Tibial nerve (tissue), 4 donors: ENCODE measurements at regions not wholly inside any gene's neighbourhood (a gene's known extent, or its start where the extent isn't known, plus 50 kb on each side); places are given as distances from the start of the nearest gene placed in this dataset.

Experiments used
- DNase-seq, 2 donors: peaks; one replicate each; pipeline ENCODE4 v3.0.0-alpha.2; 2019; ENCODE audit warnings: low spot score in 2 of 2
- H3K27ac ChIP-seq, 4 donors: fragments of 200-600 bp; sonication (generic) in 3 of 4; one replicate each; pipeline ENCODE4 v1.5.1; 2017 to 2019; ENCODE audit warnings: mild to moderate bottlenecking in 1 of 4
- H3K27me3 ChIP-seq, 2 donors: fragments of 200-600 bp; sonication (generic) in 1 of 2; one replicate each; pipeline versions ENCODE4 v1.5.1 to v1.6.0; 2017 to 2019
- H3K36me3 ChIP-seq, 3 donors: fragments of 200-600 bp; sonication (generic); one replicate each; pipeline ENCODE4 v1.5.1; 2018 to 2019
- H3K4me1 ChIP-seq, 4 donors: fragments of 200-600 bp; sonication (generic) in 3 of 4; one replicate each; pipeline ENCODE4 v1.5.1; 2017 to 2019
- H3K4me3 ChIP-seq, 4 donors: fragments of 200-600 bp; sonication (generic) in 3 of 4; one replicate each; pipeline ENCODE4 v1.5.1; 2017 to 2019; ENCODE audit warnings: mild to moderate bottlenecking in 1 of 4, moderate library complexity in 1 of 4
- H3K9me3 ChIP-seq, 4 donors: fragments of 200-600 bp; sonication (generic) in 3 of 4; one replicate each; pipeline ENCODE4 v1.5.1; 2017 to 2019
- EP300 ChIP-seq, 2 donors: sonication (generic); formaldehyde crosslinking; IDR thresholded peaks; one replicate each; pipeline ENCODE4 v1.6.1; 2017; ENCODE audit warnings: antibody characterized with exemption in 2 of 2, mild to moderate bottlenecking in 1 of 2
- POLR2A ChIP-seq, 2 donors: fragments of 450-650 bp; IDR thresholded peaks; one replicate each; pipeline ENCODE4 v1.6.1; 2017; ENCODE audit warnings: antibody characterized with exemption in 2 of 2, mild to moderate bottlenecking in 2 of 2, moderate library complexity in 2 of 2
- WGBS, 2 donors: methylation state at CpG; one replicate each; pipeline ENCODE4 v1.1.5; 2018; 5-methylcytosine and 5-hydroxymethylcytosine counted together
- TF ChIP-seq, protein P1 (sequence below), 5 experiments: fragments of 200-600 bp in 3 of 5; fragments of 450-650 bp in 2 of 5; sonication (generic) in 3 of 5; IDR thresholded peaks; one replicate each; pipeline ENCODE4 v1.5.1; 2016 to 2019; ENCODE audit warnings: antibody characterized with exemption in 5 of 5, mild to moderate bottlenecking in 3 of 5, moderate library complexity in 2 of 5

DNA sequence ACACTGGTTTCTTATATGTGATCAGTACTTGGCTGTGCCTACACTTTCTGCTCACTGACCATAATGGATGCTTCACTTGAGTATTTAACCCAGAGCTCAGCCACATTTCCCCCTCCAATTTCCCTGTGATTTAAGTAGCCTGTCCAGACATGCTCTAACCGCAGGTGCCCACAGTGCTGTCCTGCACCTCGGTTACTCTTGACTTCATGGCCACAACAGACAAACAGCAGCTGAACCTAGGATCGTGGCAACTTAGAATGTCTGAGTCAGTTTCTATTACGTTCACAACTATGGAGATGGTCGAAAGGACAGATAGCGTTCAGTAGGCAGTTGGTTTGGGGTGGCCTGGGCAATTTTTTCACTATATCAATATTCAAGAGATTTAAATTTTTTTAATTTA, 306.9 kb upstream of the SGK1 start:
- no peaks in the 10 kb centered on the region for H3K36me3 ChIP-seq
- H3K4me1 ChIP-seq: no peaks in the 10 kb centered on the region
- H3K27me3 ChIP-seq: no peaks in the 10 kb centered on the region
- no peaks in the 10 kb centered on the region for H3K9me3 ChIP-seq
- WGBS, 2 donors: 94 to 96% methylated on average over 6 of the region's 6 CpGs
- no peak overlapping the region for H3K27ac ChIP-seq
- no peak for TF ChIP-seq POLR2A (IDR thresholded peaks at IDR 0.05)
- TF ChIP-seq, protein P1, sequence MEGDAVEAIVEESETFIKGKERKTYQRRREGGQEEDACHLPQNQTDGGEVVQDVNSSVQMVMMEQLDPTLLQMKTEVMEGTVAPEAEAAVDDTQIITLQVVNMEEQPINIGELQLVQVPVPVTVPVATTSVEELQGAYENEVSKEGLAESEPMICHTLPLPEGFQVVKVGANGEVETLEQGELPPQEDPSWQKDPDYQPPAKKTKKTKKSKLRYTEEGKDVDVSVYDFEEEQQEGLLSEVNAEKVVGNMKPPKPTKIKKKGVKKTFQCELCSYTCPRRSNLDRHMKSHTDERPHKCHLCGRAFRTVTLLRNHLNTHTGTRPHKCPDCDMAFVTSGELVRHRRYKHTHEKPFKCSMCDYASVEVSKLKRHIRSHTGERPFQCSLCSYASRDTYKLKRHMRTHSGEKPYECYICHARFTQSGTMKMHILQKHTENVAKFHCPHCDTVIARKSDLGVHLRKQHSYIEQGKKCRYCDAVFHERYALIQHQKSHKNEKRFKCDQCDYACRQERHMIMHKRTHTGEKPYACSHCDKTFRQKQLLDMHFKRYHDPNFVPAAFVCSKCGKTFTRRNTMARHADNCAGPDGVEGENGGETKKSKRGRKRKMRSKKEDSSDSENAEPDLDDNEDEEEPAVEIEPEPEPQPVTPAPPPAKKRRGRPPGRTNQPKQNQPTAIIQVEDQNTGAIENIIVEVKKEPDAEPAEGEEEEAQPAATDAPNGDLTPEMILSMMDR (IDR thresholded peaks at IDR 0.05): no peak
- TF ChIP-seq EP300 (IDR thresholded peaks at IDR 0.05): no peak
- H3K4me3 ChIP-seq: no peak overlapping the region
- DNase-seq: no peak

GRCh38 chr6:134623401-134623800, 305.5 kb upstream of the SGK1 start:
- WGBS, 2 donors: 79 to 81% methylated on average over 5 of the region's 5 CpGs
- Histone ChIP-seq H3K27ac (no peak overlapping the region), H3K36me3 (no peaks in the 10 kb centered on the region), H3K9me3 (no peaks in the 10 kb centered on the region), H3K27me3 (no peaks in the 10 kb centered on the region), H3K4me1 (no peaks in the 10 kb centered on the region), H3K4me3 (no peak overlapping the region)
- no peak for TF ChIP-seq POLR2A (IDR thresholded peaks at IDR 0.05)
- no peak for DNase-seq

DNA sequence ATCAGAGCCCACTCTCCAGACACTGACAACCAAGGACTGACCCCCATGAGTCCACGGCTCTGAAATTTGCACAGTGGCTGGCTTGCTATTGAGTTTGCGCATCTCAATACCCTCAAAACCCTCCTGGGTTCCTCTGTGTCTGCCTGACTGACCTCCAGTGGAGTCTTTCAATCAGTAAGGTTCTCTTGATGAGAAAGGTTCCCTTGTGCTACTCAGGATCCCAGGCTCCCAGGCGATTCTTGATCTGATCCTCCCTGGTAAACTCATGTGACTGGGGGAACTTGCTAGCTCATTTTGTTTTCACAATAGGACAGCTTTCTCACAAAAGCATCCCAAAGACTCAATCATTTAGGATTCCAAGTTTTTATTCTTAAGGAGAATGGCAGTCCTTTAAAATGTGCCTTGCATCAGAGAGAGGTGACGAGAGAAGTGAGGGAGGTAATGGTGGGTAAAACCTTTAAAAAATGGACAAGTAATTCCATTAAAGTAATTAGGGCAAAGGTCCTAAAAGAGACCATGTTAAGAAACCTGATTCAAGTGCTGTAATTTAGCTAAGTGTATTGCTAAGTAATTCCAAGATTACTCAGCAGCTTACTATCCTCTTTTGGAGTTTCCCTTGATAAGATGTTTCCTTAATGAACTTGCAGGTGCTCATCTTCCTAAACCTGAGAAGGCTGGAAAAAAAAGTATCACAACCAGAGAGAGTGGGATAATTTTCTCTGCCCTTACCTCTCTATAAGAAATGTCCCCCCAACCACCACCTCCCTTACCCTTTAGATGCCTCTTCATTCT, 304.7 kb upstream of the SGK1 start:
- Histone ChIP-seq H3K27ac (no peak overlapping the region), H3K36me3 (no peaks in the 10 kb centered on the region), H3K4me3 (no peak overlapping the region), H3K27me3 (no peaks in the 10 kb centered on the region), H3K9me3 (no peaks in the 10 kb centered on the region), H3K4me1 (no peaks in the 10 kb centered on the region)
- TF ChIP-seq POLR2A (IDR thresholded peaks at IDR 0.05) (no peak), EP300 (IDR thresholded peaks at IDR 0.05) (no peak)
- TF ChIP-seq, protein P1 (IDR thresholded peaks at IDR 0.05): no peak
- 83 to 84% methylated on average over 4 of the region's 4 CpGs for WGBS, 2 donors
- no peak for DNase-seq

DNA sequence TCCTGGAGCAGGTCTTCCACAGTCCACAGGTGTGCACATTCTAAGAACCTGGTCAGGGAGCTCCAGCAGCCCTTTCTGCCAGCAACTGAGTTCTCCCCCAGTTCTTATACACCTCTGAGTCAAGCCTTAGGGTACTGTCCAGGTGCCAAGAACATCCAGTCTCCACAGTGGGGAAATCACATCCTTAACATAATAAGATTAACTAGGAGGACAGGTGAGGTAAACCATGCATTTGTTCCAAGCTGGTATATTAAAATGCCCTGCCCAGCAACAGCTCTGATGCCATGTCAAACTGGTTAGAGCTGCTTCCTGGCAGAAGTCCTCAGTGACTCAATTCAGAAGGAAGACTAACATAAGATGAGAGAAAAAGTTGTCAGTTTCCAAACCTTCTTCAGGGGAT, 303.9 kb upstream of the SGK1 start:
- Histone ChIP-seq H3K27me3 (no peaks in the 10 kb centered on the region), H3K4me3 (no peak overlapping the region), H3K36me3 (no peaks in the 10 kb centered on the region), H3K4me1 (no peaks in the 10 kb centered on the region), H3K9me3 (no peaks in the 10 kb centered on the region), H3K27ac (no peak overlapping the region)
- no peak for DNase-seq
- TF ChIP-seq EP300 (IDR thresholded peaks at IDR 0.05) (no peak), POLR2A (IDR thresholded peaks at IDR 0.05) (no peak)
- TF ChIP-seq, protein P1 (IDR thresholded peaks at IDR 0.05): no peak

DNA sequence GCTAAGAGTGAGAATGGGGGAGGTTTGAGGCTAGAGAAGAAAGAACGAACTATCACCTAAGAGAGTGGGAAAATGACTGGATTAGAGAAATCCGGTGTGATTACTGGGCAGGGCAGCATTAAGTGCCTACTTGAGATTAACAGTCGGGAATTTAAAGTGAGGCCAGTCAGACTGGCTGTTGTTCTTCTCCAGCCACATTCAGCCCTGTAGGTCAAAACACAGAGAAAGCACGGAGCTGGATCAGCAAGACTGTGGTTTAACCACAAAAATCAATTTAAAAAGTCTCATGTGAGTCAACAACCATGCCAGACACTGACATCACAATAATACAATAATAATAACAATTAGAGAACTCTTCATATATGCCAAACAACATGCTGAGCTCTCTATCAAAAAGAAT, 301.9 kb upstream of the SGK1 start:
- WGBS, 2 donors: 36 to 48% methylated on average over 4 of the region's 4 CpGs
- DNase-seq: no peak
- no peak for TF ChIP-seq POLR2A (IDR thresholded peaks at IDR 0.05)
- TF ChIP-seq, protein P1 (IDR thresholded peaks at IDR 0.05): no peak
- TF ChIP-seq EP300 (IDR thresholded peaks at IDR 0.05): no peak
- H3K27ac ChIP-seq: no peak overlapping the region
- no peaks in the 10 kb centered on the region for H3K36me3 ChIP-seq
- H3K4me1 ChIP-seq: no peaks in the 10 kb centered on the region
- no peaks in the 10 kb centered on the region for H3K27me3 ChIP-seq
- no peaks in the 10 kb centered on the region for H3K9me3 ChIP-seq
- no peak overlapping the region for H3K4me3 ChIP-seq
